Panc1 (cell line): ENCODE measurements at regions not wholly inside any gene's neighbourhood (a gene's known extent, or its start where the extent isn't known, plus 50 kb on each side); places are given as distances from the start of the nearest gene placed in this dataset.

Experiments used
- ATAC-seq: fragments of 200-7000 bp; cut with Tn5 transposase; 2 replicates; pipeline ENCODE4 v1.9.1; 2020; ENCODE audit warnings: mild to moderate bottlenecking, moderate library complexity
- BruUV-seq: library from RNA; stranded (reverse); fragments of 400-500 nt; replicated peaks from 2 replicates; lab custom pipeline; 2021; lab: Mats Ljungman, UMichigan
- CTCF ChIA-PET: fragments of 300-600 bp; sonication (Branson Sonifier 250); formaldehyde crosslinking; loops from one replicate; lab custom pipeline; 2022; ENCODE audit warnings: antibody characterized with exemption; lab: Charles Lee
- POLR2A ChIA-PET: fragments of 300-600 bp; sonication (Branson Sonifier 250); formaldehyde crosslinking; loops from one replicate; lab custom pipeline; 2022; ENCODE audit warnings: antibody characterized with exemption; lab: Charles Lee
- DNase-seq: peaks from one replicate; pipeline ENCODE4 v3.0.0-alpha.2; 2010; ENCODE audit warnings: low read depth, low spot score
- H3K27ac ChIP-seq: 2 replicates; pipeline ENCODE4 v1.5.1; 2011; ENCODE audit warnings: mild to moderate bottlenecking, low read length, inconsistent platforms
- H3K27me3 ChIP-seq: fragments of 200-500 bp; sonication (Bioruptor generic); 2 replicates; pipeline ENCODE4 v1.6.0; 2014; ENCODE audit warnings: low read length, inconsistent platforms; ENCODE audit not compliant: control insufficient read depth, insufficient read depth
- H3K36me3 ChIP-seq: fragments of 200-500 bp; sonication (Bioruptor generic); 2 replicates; pipeline ENCODE4 v1.5.1; 2014; ENCODE audit warnings: inconsistent platforms, mild to moderate bottlenecking, low read length, moderate library complexity; ENCODE audit not compliant: control insufficient read depth, insufficient read depth
- H3K4me1 ChIP-seq: 2 replicates; pipeline ENCODE4 v1.5.1; 2011; ENCODE audit warnings: inconsistent platforms, mild to moderate bottlenecking, low read length, moderate library complexity; ENCODE audit not compliant: control insufficient read depth, insufficient read depth
- H3K4me3 ChIP-seq, 2 experiments: 2 replicates each; pipeline ENCODE4 v1.5.1; 2011 to 2012; ENCODE audit warnings: low read depth in 2 of 2, low read length in 2 of 2, mild to moderate bottlenecking in 2 of 2, inconsistent platforms in 1 of 2, moderate library complexity in 1 of 2
- H3K9me3 ChIP-seq: fragments of 200-500 bp; sonication (Bioruptor generic); 2 replicates; pipeline ENCODE4 v1.5.1; 2014; ENCODE audit warnings: low read depth, mild to moderate bottlenecking, inconsistent platforms, low read length, moderate library complexity; ENCODE audit not compliant: control insufficient read depth, insufficient read depth
- POLR2AphosphoS5 ChIP-seq: IDR thresholded peaks from 2 replicates; pipeline ENCODE4 v1.6.1; 2012; ENCODE audit warnings: mild to moderate bottlenecking, low read depth, low read length, moderate library complexity
- SIN3A ChIP-seq: IDR thresholded peaks from 2 replicates; pipeline ENCODE4 v1.6.1; 2012; ENCODE audit warnings: low read depth, mild to moderate bottlenecking, low read length, moderate library complexity, borderline replicate concordance; ENCODE audit not compliant: insufficient read depth
- TCF7L2 ChIP-seq: IDR thresholded peaks from 2 replicates; pipeline ENCODE4 v1.6.1; 2011; ENCODE audit warnings: mild to moderate bottlenecking, low read depth, low read length, inconsistent platforms
- in situ Hi-C: cut with HindIII; loops from 2 replicates; pipeline ENCODE4 v1.10.0; 2016; ENCODE audit warnings: low sequenced_read_pairs, low pct_unique_long_range_greater_than_20kb
- intact Hi-C: fragments of 100-400 bp; cut with micrococcal nuclease; formaldehyde crosslinking; loops from one replicate; pipeline ENCODE4 v1.10.0; 2022; ENCODE audit not compliant: unreplicated experiment
- TF ChIP-seq, protein P1 (sequence below), 2 experiments: IDR thresholded peaks; 2 replicates each; pipeline ENCODE4 v1.6.1; 2011 to 2012; ENCODE audit warnings: low read depth in 2 of 2, control low read depth in 1 of 2, low read length in 1 of 2, mild to moderate bottlenecking in 1 of 2, moderate library complexity in 1 of 2; ENCODE audit not compliant: insufficient read depth in 1 of 2
- TF ChIP-seq, protein P2 (sequence below): fragments of 450-650 bp; IDR thresholded peaks from 2 replicates; pipeline ENCODE4 v1.5.1; 2017; ENCODE audit warnings: mild to moderate bottlenecking

DNA sequence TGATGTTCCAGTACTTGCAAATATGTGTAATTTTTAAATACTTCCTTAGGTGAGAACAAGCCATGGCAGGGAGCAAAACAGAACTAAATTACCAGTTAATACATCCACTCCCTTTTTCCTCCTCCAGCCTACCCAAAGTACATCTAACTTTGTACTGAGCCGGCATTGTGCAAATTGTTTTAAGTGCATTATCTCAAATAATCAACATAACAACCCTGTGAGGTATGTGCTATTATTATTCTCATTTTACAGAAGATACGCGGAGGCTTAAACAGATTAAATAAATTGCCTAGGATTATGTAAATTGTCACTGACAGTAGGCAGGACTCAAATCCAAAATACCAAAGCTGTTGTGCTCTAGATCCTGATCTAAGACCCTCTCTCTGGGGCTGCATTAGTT is 55.5 kb upstream of the KLF4 start:
- TF ChIP-seq, protein P1, sequence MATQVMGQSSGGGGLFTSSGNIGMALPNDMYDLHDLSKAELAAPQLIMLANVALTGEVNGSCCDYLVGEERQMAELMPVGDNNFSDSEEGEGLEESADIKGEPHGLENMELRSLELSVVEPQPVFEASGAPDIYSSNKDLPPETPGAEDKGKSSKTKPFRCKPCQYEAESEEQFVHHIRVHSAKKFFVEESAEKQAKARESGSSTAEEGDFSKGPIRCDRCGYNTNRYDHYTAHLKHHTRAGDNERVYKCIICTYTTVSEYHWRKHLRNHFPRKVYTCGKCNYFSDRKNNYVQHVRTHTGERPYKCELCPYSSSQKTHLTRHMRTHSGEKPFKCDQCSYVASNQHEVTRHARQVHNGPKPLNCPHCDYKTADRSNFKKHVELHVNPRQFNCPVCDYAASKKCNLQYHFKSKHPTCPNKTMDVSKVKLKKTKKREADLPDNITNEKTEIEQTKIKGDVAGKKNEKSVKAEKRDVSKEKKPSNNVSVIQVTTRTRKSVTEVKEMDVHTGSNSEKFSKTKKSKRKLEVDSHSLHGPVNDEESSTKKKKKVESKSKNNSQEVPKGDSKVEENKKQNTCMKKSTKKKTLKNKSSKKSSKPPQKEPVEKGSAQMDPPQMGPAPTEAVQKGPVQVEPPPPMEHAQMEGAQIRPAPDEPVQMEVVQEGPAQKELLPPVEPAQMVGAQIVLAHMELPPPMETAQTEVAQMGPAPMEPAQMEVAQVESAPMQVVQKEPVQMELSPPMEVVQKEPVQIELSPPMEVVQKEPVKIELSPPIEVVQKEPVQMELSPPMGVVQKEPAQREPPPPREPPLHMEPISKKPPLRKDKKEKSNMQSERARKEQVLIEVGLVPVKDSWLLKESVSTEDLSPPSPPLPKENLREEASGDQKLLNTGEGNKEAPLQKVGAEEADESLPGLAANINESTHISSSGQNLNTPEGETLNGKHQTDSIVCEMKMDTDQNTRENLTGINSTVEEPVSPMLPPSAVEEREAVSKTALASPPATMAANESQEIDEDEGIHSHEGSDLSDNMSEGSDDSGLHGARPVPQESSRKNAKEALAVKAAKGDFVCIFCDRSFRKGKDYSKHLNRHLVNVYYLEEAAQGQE (IDR thresholded peaks at IDR 0.05; ENCODE audit: insufficient read depth in 1 of 2, low read depth in 2 of 2, low read length in 1 of 2), result no peak
- TF ChIP-seq, protein P2, sequence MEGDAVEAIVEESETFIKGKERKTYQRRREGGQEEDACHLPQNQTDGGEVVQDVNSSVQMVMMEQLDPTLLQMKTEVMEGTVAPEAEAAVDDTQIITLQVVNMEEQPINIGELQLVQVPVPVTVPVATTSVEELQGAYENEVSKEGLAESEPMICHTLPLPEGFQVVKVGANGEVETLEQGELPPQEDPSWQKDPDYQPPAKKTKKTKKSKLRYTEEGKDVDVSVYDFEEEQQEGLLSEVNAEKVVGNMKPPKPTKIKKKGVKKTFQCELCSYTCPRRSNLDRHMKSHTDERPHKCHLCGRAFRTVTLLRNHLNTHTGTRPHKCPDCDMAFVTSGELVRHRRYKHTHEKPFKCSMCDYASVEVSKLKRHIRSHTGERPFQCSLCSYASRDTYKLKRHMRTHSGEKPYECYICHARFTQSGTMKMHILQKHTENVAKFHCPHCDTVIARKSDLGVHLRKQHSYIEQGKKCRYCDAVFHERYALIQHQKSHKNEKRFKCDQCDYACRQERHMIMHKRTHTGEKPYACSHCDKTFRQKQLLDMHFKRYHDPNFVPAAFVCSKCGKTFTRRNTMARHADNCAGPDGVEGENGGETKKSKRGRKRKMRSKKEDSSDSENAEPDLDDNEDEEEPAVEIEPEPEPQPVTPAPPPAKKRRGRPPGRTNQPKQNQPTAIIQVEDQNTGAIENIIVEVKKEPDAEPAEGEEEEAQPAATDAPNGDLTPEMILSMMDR, result no peak
- TF ChIP-seq SIN3A (no peak), POLR2AphosphoS5 (no peak), TCF7L2 (no peak)
- ATAC-seq (no peak), DNase-seq (no peak)
- in situ Hi-C loops (no loop called here), intact Hi-C loops (no loop called here)
- BruUV-seq, result no TSS peak
- Histone ChIP-seq H3K9me3 (no peaks in the 10 kb centered on the region), H3K4me1 (no peaks in the 10 kb centered on the region), H3K27ac (no peak overlapping the region), H3K27me3 (no peaks in the 10 kb centered on the region), H3K36me3 (no peaks in the 10 kb centered on the region), H3K4me3 (no peak overlapping the region)
- CTCF ChIA-PET, result no interaction called here
- POLR2A ChIA-PET, result interaction anchor here (0.7 kb wide), 1 partner anchor 170 kb away, joined by 3 read pairs; no protein-coding TSS in a partner anchor

DNA sequence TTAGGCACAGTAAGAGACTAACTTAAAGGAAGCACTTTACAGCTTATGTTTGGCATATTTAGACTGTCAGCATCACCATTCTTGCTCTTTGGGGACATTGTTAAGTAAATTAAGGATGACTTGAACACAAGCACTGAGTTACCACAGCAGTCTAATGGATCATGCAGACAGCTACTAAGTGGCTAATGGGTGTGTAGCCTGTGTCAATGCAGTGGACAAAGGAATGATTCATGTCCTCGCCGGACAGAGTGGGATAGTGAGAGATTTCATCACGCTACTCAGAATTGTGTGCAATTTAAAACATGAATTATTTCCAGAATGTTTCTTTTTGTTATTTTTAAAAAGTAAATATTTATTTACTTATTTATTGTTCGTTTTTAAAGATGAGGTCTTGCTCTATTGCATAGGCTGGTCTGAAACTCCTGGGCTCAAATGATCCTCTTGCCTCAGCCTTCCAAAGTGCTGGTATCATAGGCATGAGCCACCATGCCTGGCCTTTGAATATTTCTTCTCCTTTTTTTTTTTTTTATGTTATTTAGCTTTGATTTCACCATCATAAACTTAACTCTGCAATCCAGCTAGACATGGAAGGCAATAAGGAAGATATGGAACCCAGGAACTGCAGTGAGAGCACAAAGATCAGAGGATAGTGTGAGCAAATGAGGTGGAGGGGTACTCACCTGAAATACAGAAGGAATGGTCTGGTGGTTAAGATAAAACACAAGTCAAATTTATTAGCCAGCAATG is 53.0 kb upstream of the KLF4 start:
- no peak for DNase-seq
- ChIA-PET CTCF (no interaction called here), POLR2A (interaction anchor here (0.6 kb wide), 1 partner anchor 12 kb away, joined by 6 read pairs; no protein-coding TSS in a partner anchor)
- no peak overlapping the region for H3K27ac ChIP-seq
- no peaks in the 10 kb centered on the region for H3K4me1 ChIP-seq
- intact Hi-C loops (no loop called here), in situ Hi-C loops (no loop called here)
- H3K27me3 ChIP-seq, result no peaks in the 10 kb centered on the region
- no peak overlapping the region for H3K4me3 ChIP-seq
- no peak for TF ChIP-seq TCF7L2
- TF ChIP-seq, protein P1 (IDR thresholded peaks at IDR 0.05; ENCODE audit: insufficient read depth in 1 of 2, low read depth in 2 of 2, low read length in 1 of 2), result no peak
- no peak for TF ChIP-seq POLR2AphosphoS5
- TF ChIP-seq, protein P2, result no peak
- H3K36me3 ChIP-seq, result no peaks in the 10 kb centered on the region
- no peaks in the 10 kb centered on the region for H3K9me3 ChIP-seq
- ATAC-seq, result no peak
- no TSS peak for BruUV-seq
